OCI-LY3 (cell line): ENCODE measurements at regions not wholly inside any gene's neighbourhood (a gene's known extent, or its start where the extent isn't known, plus 50 kb on each side); places are given as distances from the start of the nearest gene placed in this dataset.

Experiments used
- H2AFZ ChIP-seq: fragments of 200-600, 300-600 bp; shearing (Covaris generic); 2 replicates; pipeline ENCODE4 v1.6.0; 2014; ENCODE audit warnings: antibody characterized with exemption, low read depth, low read length
- H3K27ac ChIP-seq: fragments of 200-600, 300-600 bp; sonication (generic); 2 replicates; pipeline ENCODE4 v1.5.1; 2014; ENCODE audit warnings: mild to moderate bottlenecking, low read length, moderate library complexity, mixed read lengths
- H3K27me3 ChIP-seq: fragments of 200-600, 300-600 bp; sonication (generic); 2 replicates; pipeline ENCODE4 v1.6.1; 2014; ENCODE audit warnings: low read depth, low read length, mixed read lengths
- H3K36me3 ChIP-seq: fragments of 200-600, 300-600 bp; sonication (generic); replicated peaks from 2 replicates; pipeline ENCODE3; 2014; ENCODE audit warnings: low read depth, low read length, mixed read lengths
- H3K4me1 ChIP-seq: fragments of 300-600, 200-600 bp; sonication (generic); 2 replicates; pipeline ENCODE4 v1.6.1; 2014; ENCODE audit warnings: low read length, mixed read lengths
- H3K4me2 ChIP-seq: fragments of 200-600, 300-600 bp; sonication (generic); 2 replicates; pipeline ENCODE4 v1.6.1; 2014; ENCODE audit warnings: low read length, mixed read lengths
- H3K4me3 ChIP-seq: fragments of 300-600, 200-600 bp; sonication (generic); 2 replicates; pipeline ENCODE4 v1.5.1; 2014; ENCODE audit warnings: antibody characterized with exemption, mild to moderate bottlenecking, low read length, moderate library complexity
- H3K79me2 ChIP-seq: fragments of 300-600, 200-600 bp; shearing (Covaris generic); 2 replicates; pipeline ENCODE4 v1.6.1; 2014; ENCODE audit warnings: mild to moderate bottlenecking, low read length, mixed read lengths
- H3K9ac ChIP-seq: fragments of 300-600, 200-600 bp; shearing (Covaris generic); 2 replicates; pipeline ENCODE4 v1.6.0; 2014; ENCODE audit warnings: mild to moderate bottlenecking, low read length, moderate library complexity
- H3K9me3 ChIP-seq: fragments of 200-600, 300-600 bp; shearing (Covaris generic); 2 replicates; pipeline ENCODE4 v1.6.1; 2014; ENCODE audit warnings: low read length, mixed read lengths; ENCODE audit not compliant: insufficient read depth
- H4K20me1 ChIP-seq: fragments of 200-600, 300-600 bp; sonication (generic); 2 replicates; pipeline ENCODE4 v1.6.1; 2016; ENCODE audit warnings: low read length, mixed read lengths; ENCODE audit not compliant: insufficient read depth
- CTCF ChIP-seq: fragments of 200-600, 300-600 bp; sonication (generic); IDR thresholded peaks from 2 replicates; pipeline ENCODE4 v1.5.1; 2014; ENCODE audit warnings: antibody characterized with exemption, low read length, low read depth
- EZH2phosphoT487 ChIP-seq: fragments of 200-600 bp; shearing (Covaris generic); IDR thresholded peaks from 2 replicates; pipeline ENCODE4 v1.6.1; 2018; ENCODE audit warnings: antibody characterized with exemption, mixed run types, low read depth

- Histone ChIP-seq H3K27ac (no peak overlapping the region), H3K27me3 (no peaks in the 10 kb centered on the region), H2AFZ (no peak overlapping the region), H4K20me1 (no peaks in the 10 kb centered on the region), H3K4me1 (0 out of 2 replicates have a peak, but pooled peaks cover 2% of the 10 kb centered on the region), H3K4me2 (no peak overlapping the region), H3K79me2 (no peaks in the 10 kb centered on the region), H3K9me3 (no peaks in the 10 kb centered on the region), H3K9ac (no peak overlapping the region), H3K36me3 (no peaks in the 10 kb centered on the region), H3K4me3 (no peak overlapping the region)
- no peak for TF ChIP-seq EZH2phosphoT487
- no peak for TF ChIP-seq CTCF
Measured at GRCh38 chr3:110767156-110767555, 304.5 kb upstream of the NECTIN3 start.

- H3K4me2 ChIP-seq = no peak overlapping the region
- no peaks in the 10 kb centered on the region for H3K9me3 ChIP-seq
- no peak for TF ChIP-seq CTCF
- no peak for TF ChIP-seq EZH2phosphoT487
- H3K4me3 ChIP-seq = no peak overlapping the region
- no peaks in the 10 kb centered on the region for H3K79me2 ChIP-seq
- no peak overlapping the region for H2AFZ ChIP-seq
- no peaks in the 10 kb centered on the region for H4K20me1 ChIP-seq
- H3K9ac ChIP-seq = no peak overlapping the region
- H3K36me3 ChIP-seq = no peaks in the 10 kb centered on the region
- 0 out of 2 replicates have a peak, but pooled peaks cover 2% of the 10 kb centered on the region for H3K4me1 ChIP-seq
- H3K27ac ChIP-seq = no peak overlapping the region
- no peaks in the 10 kb centered on the region for H3K27me3 ChIP-seq
Measured at GRCh38 chr3:110767838-110768237, 303.8 kb upstream of the NECTIN3 start.

- no peaks in the 10 kb centered on the region for H3K9me3 ChIP-seq
- no peak overlapping the region for H2AFZ ChIP-seq
- no peaks in the 10 kb centered on the region for H3K36me3 ChIP-seq
- no peak overlapping the region for H3K4me2 ChIP-seq
- H3K9ac ChIP-seq = no peak overlapping the region
- no peaks in the 10 kb centered on the region for H3K4me1 ChIP-seq
- H3K27me3 ChIP-seq = no peaks in the 10 kb centered on the region
- TF ChIP-seq EZH2phosphoT487 (no peak), CTCF (no peak)
- no peaks in the 10 kb centered on the region for H3K79me2 ChIP-seq
- H4K20me1 ChIP-seq = no peaks in the 10 kb centered on the region
- no peak overlapping the region for H3K4me3 ChIP-seq
- H3K27ac ChIP-seq = no peak overlapping the region
Measured at GRCh38 chr3:110773413-110773954, 298.1 kb upstream of the NECTIN3 start.

GRCh38 chr3:110774496-110775265 lies 296.9 kb upstream of the NECTIN3 start:
- Histone ChIP-seq H3K4me1 (no peaks in the 10 kb centered on the region), H3K27me3 (no peaks in the 10 kb centered on the region), H4K20me1 (no peaks in the 10 kb centered on the region), H3K9me3 (no peaks in the 10 kb centered on the region), H3K4me2 (no peak overlapping the region), H3K79me2 (no peaks in the 10 kb centered on the region), H2AFZ (no peak overlapping the region), H3K9ac (no peak overlapping the region), H3K27ac (no peak overlapping the region), H3K36me3 (no peaks in the 10 kb centered on the region), H3K4me3 (no peak overlapping the region)
- TF ChIP-seq CTCF (no peak), EZH2phosphoT487 (no peak)
